ENCODE measurements at regions not wholly inside any gene's neighbourhood (a gene's known extent, or its start where the extent isn't known, plus 50 kb on each side); places are given as distances from the start of the nearest gene placed in this dataset.

DNA sequence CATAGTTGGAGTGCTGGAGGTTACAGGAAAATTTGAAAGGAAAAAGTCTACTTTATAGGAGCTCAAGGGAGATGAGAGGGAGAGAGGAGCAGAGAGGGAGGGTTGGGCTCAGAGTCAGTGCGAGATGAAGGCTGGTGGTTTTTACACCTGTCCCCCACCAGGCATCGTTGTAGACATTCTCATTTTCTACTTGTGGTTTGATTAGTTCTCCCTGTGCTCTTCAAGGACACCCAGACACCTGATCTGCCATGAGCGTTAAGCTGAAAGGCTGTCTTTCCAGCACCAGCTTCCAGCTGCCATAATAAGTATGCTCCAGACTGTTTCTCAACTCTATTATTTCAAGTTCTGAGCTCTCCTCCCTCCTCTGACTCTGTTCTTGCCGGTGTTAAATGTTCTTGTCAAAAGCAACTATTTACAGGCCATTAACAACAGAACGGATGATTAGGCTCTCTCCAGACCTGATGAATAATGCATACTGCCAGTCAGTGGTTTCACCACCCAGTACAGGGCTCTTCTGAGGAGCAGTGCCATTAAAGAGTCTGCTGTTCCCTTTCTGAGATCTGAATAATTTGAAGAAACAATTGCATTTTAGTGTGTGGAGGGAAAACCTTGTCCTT is 514.6 kb upstream of the MCTP2 start (continued):
- TF ChIP-seq MGA (IDR thresholded peaks at IDR 0.05), result no peak
- no peak for TF ChIP-seq FOSL1 (tag; conservative IDR thresholded peaks at IDR 0.05)
- no peak for TF ChIP-seq AFF1 (IDR thresholded peaks at IDR 0.05; ENCODE audit: low read depth in 1 of 2, partially characterized antibody in 2 of 2)
- TF ChIP-seq GTF2E2 (tag; IDR thresholded peaks at IDR 0.05), result no peak
- TF ChIP-seq, protein P1, sequence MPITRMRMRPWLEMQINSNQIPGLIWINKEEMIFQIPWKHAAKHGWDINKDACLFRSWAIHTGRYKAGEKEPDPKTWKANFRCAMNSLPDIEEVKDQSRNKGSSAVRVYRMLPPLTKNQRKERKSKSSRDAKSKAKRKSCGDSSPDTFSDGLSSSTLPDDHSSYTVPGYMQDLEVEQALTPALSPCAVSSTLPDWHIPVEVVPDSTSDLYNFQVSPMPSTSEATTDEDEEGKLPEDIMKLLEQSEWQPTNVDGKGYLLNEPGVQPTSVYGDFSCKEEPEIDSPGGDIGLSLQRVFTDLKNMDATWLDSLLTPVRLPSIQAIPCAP (CRISPR knock-in tag; IDR thresholded peaks at IDR 0.05; ENCODE audit: borderline replicate concordance), result no peak
- no peak for TF ChIP-seq ZNF740 (CRISPR knock-in tag; IDR thresholded peaks at IDR 0.05)
- no peak for TF ChIP-seq ZNF740 (tag; IDR thresholded peaks at IDR 0.05)
- TF ChIP-seq ZNF175 (CRISPR knock-in tag; IDR thresholded peaks at IDR 0.05; ENCODE audit: low read depth), result no peak
- no peak for TF ChIP-seq GABPA (tag; conservative IDR thresholded peaks at IDR 0.05; ENCODE audit: low read depth)

All from K562 (cell line).